ENCODE measurements at regions not wholly inside any gene's neighbourhood (a gene's known extent, or its start where the extent isn't known, plus 50 kb on each side); places are given as distances from the start of the nearest gene placed in this dataset.
"Not testable (repeated sequence)": the region's sequence is repeated elsewhere in the genome, so short reads cannot be mapped to it uniquely, and the experiment has no call there.

- ATAC-seq (ENCODE audit: low read depth in 2 of 2), result no peak
- no peak overlapping the region for H3K4me3 Mint-ChIP-seq
Observed at GRCh38 chr5:110957934-110958333, 113.6 kb upstream of the TSLP start.

GRCh38 chr5:110963495-110963894 is 108.0 kb upstream of the TSLP start:
- no peaks in the 10 kb centered on the region for H3K36me3 Mint-ChIP-seq
- peaks cover 0 to 3% (median 0%) of the 10 kb centered on the region in 3 donors for H3K27me3 Mint-ChIP-seq
- peaks cover 0 to 14% (median 3%) of the 10 kb centered on the region in 7 donors for H3K9me3 Mint-ChIP-seq
- H3K4me1 Mint-ChIP-seq, result no peaks in the 10 kb centered on the region
- H3K27ac Mint-ChIP-seq, result no peak overlapping the region
- DNase-seq (no peak), ATAC-seq (ENCODE audit: low read depth in 2 of 2) (no peak)
- H3K4me3 Mint-ChIP-seq, result no peak overlapping the region

More at GRCh38 chr5:110957934-110958333, 113.6 kb upstream of the TSLP start:
- Mint-ChIP-seq H3K9me3 (peaks cover 0 to 16% (median 6%) of the 10 kb centered on the region in 7 donors), H3K27ac (no peak overlapping the region), H3K27me3 (peaks cover 0 to 3% (median 0%) of the 10 kb centered on the region in 3 donors), H3K36me3 (peaks cover 0 to 4% of the 10 kb centered on the region in 2 donors), H3K4me1 (no peaks in the 10 kb centered on the region)
- no peak for DNase-seq

GRCh38 chr5:110965773-110966581 is 105.5 kb upstream of the TSLP start:
- no peak for ATAC-seq (ENCODE audit: low read depth in 2 of 2)
- H3K4me1 Mint-ChIP-seq, result no peaks in the 10 kb centered on the region
- H3K36me3 Mint-ChIP-seq, result no peaks in the 10 kb centered on the region
- no peak overlapping the region for H3K27ac Mint-ChIP-seq
- H3K9me3 Mint-ChIP-seq, result peaks cover 0 to 8% (median 1%) of the 10 kb centered on the region in 7 donors
- no peak for DNase-seq
- no peak overlapping the region for H3K4me3 Mint-ChIP-seq
- no peaks in the 10 kb centered on the region for H3K27me3 Mint-ChIP-seq

- Mint-ChIP-seq H3K9me3 (peaks cover 0 to 13% (median 4%) of the 10 kb centered on the region in 7 donors), H3K36me3 (no peaks in the 10 kb centered on the region), H3K4me1 (no peaks in the 10 kb centered on the region), H3K27ac (no peak overlapping the region), H3K27me3 (no peaks in the 10 kb centered on the region), H3K4me3 (no peak overlapping the region)
- DNase-seq (no peak), ATAC-seq (ENCODE audit: low read depth in 2 of 2) (no peak)
Observed at GRCh38 chr5:110968246-110969005, 103.1 kb upstream of the TSLP start.

- no peaks in the 10 kb centered on the region for H3K27me3 Mint-ChIP-seq
- no peak overlapping the region for H3K4me3 Mint-ChIP-seq
- H3K4me1 Mint-ChIP-seq, result no peaks in the 10 kb centered on the region
- H3K36me3 Mint-ChIP-seq, result no peaks in the 10 kb centered on the region
- H3K27ac Mint-ChIP-seq, result no peak overlapping the region
- peaks cover 0 to 16% (median 5%) of the 10 kb centered on the region in 7 donors for H3K9me3 Mint-ChIP-seq
- DNase-seq (no peak), ATAC-seq (ENCODE audit: low read depth in 2 of 2) (no peak)
Observed at GRCh38 chr5:110969502-110969901, 102.0 kb upstream of the TSLP start.

GRCh38 chr5:110973510-110973909 is 98.0 kb upstream of the TSLP start:
- H3K9me3 Mint-ChIP-seq, result peaks cover 2 to 16% (median 7%) of the 10 kb centered on the region in 7 donors
- no peaks in the 10 kb centered on the region for H3K4me1 Mint-ChIP-seq
- no peak for DNase-seq
- no peak overlapping the region for H3K4me3 Mint-ChIP-seq
- no peak for ATAC-seq (ENCODE audit: low read depth in 2 of 2)
- H3K27ac Mint-ChIP-seq, result no peak overlapping the region
- H3K27me3 Mint-ChIP-seq, result peaks cover 0 to 5% (median 0%) of the 10 kb centered on the region in 3 donors
- H3K36me3 Mint-ChIP-seq, result no peaks in the 10 kb centered on the region

GRCh38 chr5:110977915-110978314 is 93.6 kb upstream of the TSLP start:
- DNase-seq (no peak), ATAC-seq (ENCODE audit: low read depth in 2 of 2) (no peak)
- Mint-ChIP-seq H3K27me3 (peaks cover 0 to 5% (median 0%) of the 10 kb centered on the region in 3 donors), H3K4me1 (no peaks in the 10 kb centered on the region), H3K4me3 (no peak overlapping the region), H3K9me3 (peaks cover 4 to 19% (median 10%) of the 10 kb centered on the region in 7 donors), H3K36me3 (peaks cover 0 to 6% of the 10 kb centered on the region in 2 donors), H3K27ac (no peak overlapping the region)

GRCh38 chr5:110985882-110986281 is 85.6 kb upstream of the TSLP start:
- not testable (repeated sequence) for H3K27me3 Mint-ChIP-seq; H3K4me1 Mint-ChIP-seq; H3K36me3 Mint-ChIP-seq; H3K27ac Mint-ChIP-seq; H3K4me3 Mint-ChIP-seq; DNase-seq; ATAC-seq (ENCODE audit: low read depth in 2 of 2)
- peaks cover 8 to 40% (median 13%) of the 10 kb centered on the region in 7 donors for H3K9me3 Mint-ChIP-seq

- H3K4me3 Mint-ChIP-seq; H3K36me3 Mint-ChIP-seq; DNase-seq; ATAC-seq (ENCODE audit: low read depth in 2 of 2); H3K4me1 Mint-ChIP-seq; H3K27ac Mint-ChIP-seq; H3K27me3 Mint-ChIP-seq: not testable (repeated sequence)
- H3K9me3 Mint-ChIP-seq, result peaks cover 9 to 40% (median 15%) of the 10 kb centered on the region in 7 donors
Observed at GRCh38 chr5:110987573-110987972, 83.9 kb upstream of the TSLP start.

GRCh38 chr5:110996742-110997141 is 74.8 kb upstream of the TSLP start:
- no peak overlapping the region for H3K27ac Mint-ChIP-seq
- no peak for DNase-seq
- H3K36me3 Mint-ChIP-seq, result no peaks in the 10 kb centered on the region
- no peak overlapping the region for H3K4me3 Mint-ChIP-seq
- no peaks in the 10 kb centered on the region for H3K27me3 Mint-ChIP-seq
- H3K9me3 Mint-ChIP-seq, result peaks cover 6 to 13% (median 9%) of the 10 kb centered on the region in 7 donors
- no peak for ATAC-seq (ENCODE audit: low read depth in 2 of 2)
- no peaks in the 10 kb centered on the region for H3K4me1 Mint-ChIP-seq

GRCh38 chr5:111002036-111002435 is 69.5 kb upstream of the TSLP start:
- Mint-ChIP-seq H3K27ac (no peak overlapping the region), H3K27me3 (peaks cover 0 to under 1% (median 0%) of the 10 kb centered on the region in 3 donors), H3K4me1 (no peaks in the 10 kb centered on the region), H3K4me3 (no peak overlapping the region), H3K9me3 (peaks cover 3 to 13% (median 7%) of the 10 kb centered on the region in 7 donors), H3K36me3 (no peaks in the 10 kb centered on the region)
- ATAC-seq (ENCODE audit: low read depth in 2 of 2), result no peak
- DNase-seq, result no peak

- H3K4me3 Mint-ChIP-seq, result no peak overlapping the region
- no peak for ATAC-seq (ENCODE audit: low read depth in 2 of 2)
Observed at GRCh38 chr5:111003623-111004022, 67.9 kb upstream of the TSLP start.

GRCh38 chr5:111004291-111004690 is 67.2 kb upstream of the TSLP start:
- Mint-ChIP-seq H3K36me3 (peaks cover 0 to 5% of the 10 kb centered on the region in 2 donors), H3K27me3 (peaks cover 0 to 10% (median 0%) of the 10 kb centered on the region in 3 donors), H3K9me3 (peaks cover 4 to 19% (median 10%) of the 10 kb centered on the region in 7 donors), H3K4me1 (no peaks in the 10 kb centered on the region), H3K27ac (no peak overlapping the region), H3K4me3 (no peak overlapping the region)
- ATAC-seq (ENCODE audit: low read depth in 2 of 2) (no peak), DNase-seq (no peak)

More at GRCh38 chr5:111003623-111004022, 67.9 kb upstream of the TSLP start:
- no peak for DNase-seq
- no peaks in the 10 kb centered on the region for H3K36me3 Mint-ChIP-seq
- H3K27ac Mint-ChIP-seq, result no peak overlapping the region
- H3K9me3 Mint-ChIP-seq, result peaks cover 3 to 13% (median 7%) of the 10 kb centered on the region in 7 donors
- H3K27me3 Mint-ChIP-seq, result peaks cover 0 to 4% (median 0%) of the 10 kb centered on the region in 3 donors
- H3K4me1 Mint-ChIP-seq, result no peaks in the 10 kb centered on the region

Data from naive B cell (primary cell).